CD4-positive, alpha-beta T cell (primary cell): ENCODE measurements at regions not wholly inside any gene's neighbourhood (a gene's known extent, or its start where the extent isn't known, plus 50 kb on each side); places are given as distances from the start of the nearest gene placed in this dataset.

Experiments used
- ATAC-seq: fragments of 200-7000 bp; cut with Tn5 transposase; one replicate; pipeline ENCODE4 v1.10.0; 2022; ENCODE audit warnings: mild to moderate bottlenecking; ENCODE audit not compliant: poor library complexity
- CTCF ChIA-PET: fragments of 350-600 bp; sonication (Branson Sonifier 250); formaldehyde crosslinking; loops from one replicate; lab custom pipeline; 2021; ENCODE audit warnings: antibody characterized with exemption, inconsistent platforms; lab: Charles Lee
- POLR2A ChIA-PET: fragments of 350-600 bp; sonication (Branson Sonifier 250); formaldehyde crosslinking; loops from one replicate; lab custom pipeline; 2021; ENCODE audit warnings: antibody characterized with exemption, inconsistent platforms; lab: Charles Lee
- DNase-seq, 14 experiments: peaks; one replicate each; pipeline ENCODE4 v3.0.0-alpha.2; 2013 to 2020; ENCODE audit warnings: mixed read lengths in 2 of 14
- H3K27ac ChIP-seq, 2 donors: one replicate each; pipeline versions ENCODE4 v1.5.1 to v1.7.0; 2013; ENCODE audit warnings: low read length in 2 of 2, low read depth in 1 of 2, mild to moderate bottlenecking in 1 of 2
- H3K27me3 ChIP-seq, 2 experiments: 1 replicate in 1 of 2; 2 replicates in 1 of 2; pipeline versions ENCODE4 v1.6.1 to v1.7.0; 2013; ENCODE audit warnings: low read length in 2 of 2, control low read depth in 1 of 2, mild to moderate bottlenecking in 1 of 2, moderate library complexity in 1 of 2; ENCODE audit not compliant: insufficient read depth in 2 of 2, control insufficient read depth in 1 of 2
- H3K36me3 ChIP-seq: one replicate; pipeline ENCODE4 v1.6.1; 2013; ENCODE audit warnings: low read length, control low read depth; ENCODE audit not compliant: insufficient read depth
- H3K4me1 ChIP-seq: one replicate; pipeline ENCODE4 v1.6.1; 2013; ENCODE audit warnings: low read length, control low read depth; ENCODE audit not compliant: insufficient read depth
- H3K4me3 ChIP-seq: one replicate; pipeline ENCODE4 v1.5.1; 2013; ENCODE audit warnings: mild to moderate bottlenecking, low read length, moderate library complexity
- H3K9me3 ChIP-seq, 2 experiments: 1 replicate in 1 of 2; 2 replicates in 1 of 2; pipeline versions ENCODE4 v1.6.1 to v1.7.0; 2013; ENCODE audit warnings: low read length in 2 of 2, mild to moderate bottlenecking in 2 of 2, control low read depth in 1 of 2, moderate library complexity in 1 of 2; ENCODE audit not compliant: control insufficient read depth in 1 of 2, insufficient read depth in 1 of 2
- H3K27ac Mint-ChIP-seq: one replicate; pipeline ENCODE4 v1.8.0; 2020; ENCODE audit warnings: mixed read lengths
- H3K27me3 Mint-ChIP-seq: one replicate; pipeline ENCODE4 v1.8.0; 2021; ENCODE audit warnings: mixed read lengths
- H3K36me3 Mint-ChIP-seq: one replicate; pipeline ENCODE4 v1.8.0; 2021; ENCODE audit warnings: low read depth, mixed read lengths
- H3K4me1 Mint-ChIP-seq: one replicate; pipeline ENCODE4 v1.8.0; 2021; ENCODE audit warnings: low read depth, mixed read lengths
- H3K4me3 Mint-ChIP-seq: one replicate; pipeline ENCODE4 v1.8.0; 2020; ENCODE audit warnings: mild to moderate bottlenecking, mixed read lengths
- H3K9me3 Mint-ChIP-seq: one replicate; pipeline ENCODE4 v1.8.0; 2020; ENCODE audit warnings: mixed read lengths
- CTCF ChIP-seq: fragments of 200-600 bp; IDR thresholded peaks from one replicate; pipeline ENCODE4 v1.8.0; 2022; ENCODE audit warnings: antibody characterized with exemption, mild to moderate bottlenecking
- intact Hi-C, 2 experiments: fragments of 100-400 bp; cut with DNase I in 1 of 2; cut with micrococcal nuclease in 1 of 2; formaldehyde crosslinking; loops; one replicate each; pipeline versions ENCODE4 v1.15.1 to v1.9.0; 2023 to 2025; cut with DNase I, micrococcal nuclease

GRCh38 chr2:21730141-21730540, 606.4 kb downstream of the TDRD15 start:
- Mint-ChIP-seq H3K9me3 (no peaks in the 10 kb centered on the region), H3K27me3 (no peaks in the 10 kb centered on the region), H3K27ac (no peak overlapping the region), H3K4me1 (no peaks in the 10 kb centered on the region), H3K4me3 (no peak overlapping the region), H3K36me3 (no peaks in the 10 kb centered on the region)
- Histone ChIP-seq H3K4me1 (no peaks in the 10 kb centered on the region), H3K9me3 (no peaks in the 10 kb centered on the region), H3K27ac (no peak overlapping the region), H3K36me3 (no peaks in the 10 kb centered on the region), H3K4me3 (no peak overlapping the region), H3K27me3 (no peaks in the 10 kb centered on the region)
- ChIA-PET CTCF (no interaction called here), POLR2A (no interaction called here)
- intact Hi-C loops = no loop called here
- no peak for TF ChIP-seq CTCF
- ATAC-seq (no peak), DNase-seq (no peak)

GRCh38 chr2:21740484-21740883, 616.7 kb downstream of the TDRD15 start:
- Histone ChIP-seq H3K4me3 (no peak overlapping the region), H3K27me3 (no peaks in the 10 kb centered on the region), H3K36me3 (no peaks in the 10 kb centered on the region), H3K27ac (no peak overlapping the region), H3K9me3 (peaks cover 0 to under 1% of the 10 kb centered on the region in 2 experiments), H3K4me1 (no peaks in the 10 kb centered on the region)
- ChIA-PET CTCF (no interaction called here), POLR2A (no interaction called here)
- H3K4me1 Mint-ChIP-seq = no peaks in the 10 kb centered on the region
- H3K36me3 Mint-ChIP-seq = no peaks in the 10 kb centered on the region
- DNase-seq (no peak), ATAC-seq (no peak)
- TF ChIP-seq CTCF = no peak
- no peak overlapping the region for H3K4me3 Mint-ChIP-seq
- intact Hi-C loops = no loop called here
- H3K9me3 Mint-ChIP-seq = peaks cover 13% of the 10 kb centered on the region
- no peaks in the 10 kb centered on the region for H3K27me3 Mint-ChIP-seq
- no peak overlapping the region for H3K27ac Mint-ChIP-seq

GRCh38 chr2:21746499-21746898, 622.7 kb downstream of the TDRD15 start:
- POLR2A ChIA-PET = no interaction called here
- Histone ChIP-seq H3K9me3 (peaks cover 0 to 5% of the 10 kb centered on the region in 2 experiments), H3K4me1 (no peaks in the 10 kb centered on the region), H3K27me3 (no peaks in the 10 kb centered on the region), H3K36me3 (no peaks in the 10 kb centered on the region), H3K4me3 (no peak overlapping the region), H3K27ac (no peak overlapping the region)
- Mint-ChIP-seq H3K9me3 (peaks cover 13% of the 10 kb centered on the region), H3K36me3 (no peaks in the 10 kb centered on the region), H3K4me3 (no peak overlapping the region), H3K4me1 (no peaks in the 10 kb centered on the region), H3K27me3 (no peaks in the 10 kb centered on the region), H3K27ac (no peak overlapping the region)
- TF ChIP-seq CTCF = no peak
- ATAC-seq (no peak), DNase-seq (no peak)
- CTCF ChIA-PET = no interaction called here
- intact Hi-C loops = no loop called here
